ENCODE measurements at regions not wholly inside any gene's neighbourhood (a gene's known extent, or its start where the extent isn't known, plus 50 kb on each side); places are given as distances from the start of the nearest gene placed in this dataset.

DNA sequence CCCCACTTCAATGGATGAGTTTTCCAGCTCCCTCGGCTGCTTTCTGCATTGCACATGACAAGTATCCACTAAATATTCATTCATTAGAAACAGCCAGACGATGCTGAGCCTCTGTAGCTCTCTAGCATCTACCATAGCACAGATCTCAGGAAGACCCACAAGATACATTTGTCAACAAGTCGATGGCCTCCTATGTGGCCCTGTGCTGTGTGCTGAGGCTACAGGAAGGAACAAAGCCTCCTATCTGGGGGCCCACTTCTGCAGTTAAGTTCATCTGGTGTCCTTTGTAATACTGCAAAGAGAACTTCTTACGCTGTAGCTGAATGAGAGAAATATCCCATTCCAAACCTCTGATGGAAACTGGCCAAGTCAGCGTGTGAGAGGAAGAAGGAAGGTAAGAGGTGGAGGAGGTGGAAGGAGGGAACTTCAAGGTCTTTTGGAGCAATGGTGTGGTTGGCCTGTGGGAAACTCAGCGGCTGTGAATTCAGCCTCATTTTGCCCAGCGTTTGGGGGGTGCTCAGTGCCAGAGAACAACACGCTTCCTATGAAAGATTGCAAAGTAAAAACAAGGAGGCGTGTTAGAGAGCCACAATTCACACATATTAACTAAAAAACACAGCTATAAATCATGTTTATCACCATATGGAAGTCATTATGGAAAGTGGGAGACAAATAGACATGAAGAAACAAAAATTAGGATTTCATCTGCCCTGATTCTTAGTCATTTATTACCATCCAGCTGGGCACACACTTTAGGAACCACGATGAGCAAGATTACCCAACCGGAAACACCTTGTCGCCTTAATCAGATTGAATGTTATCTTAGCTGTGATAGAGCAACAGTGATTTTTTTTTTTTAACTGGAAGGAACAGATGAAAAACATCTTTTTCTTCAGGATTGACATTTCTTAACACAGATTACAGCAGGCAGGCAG lies 62.2 kb upstream of the USP6NL start:
- WGBS (ENCODE audit: low lambda C conversion rate) = 59% methylated on average over 12 of the region's 12 CpGs
- FAIRE-seq (no peak), DNase-seq (ENCODE audit: low spot score) (no peak), ATAC-seq (no peak)
- Histone ChIP-seq H2AFZ (ENCODE audit: low read length) (no peak overlapping the region), H3K27me3 (ENCODE audit: control insufficient read depth in 1 of 2, insufficient read depth in 2 of 2, low read length in 2 of 2) (peaks cover 0 to 3% of the 10 kb centered on the region in 2 experiments; a peak in 2 of 5 replicates), H3K79me2 (ENCODE audit: insufficient read depth, low read length) (no peaks in the 10 kb centered on the region), H3K9ac (ENCODE audit: insufficient read depth, low read depth, low read length) (no peak overlapping the region), H3K4me2 (ENCODE audit: low read depth, low read length) (no peak overlapping the region), H3K36me3 (replicated peaks in 1 of 2; ENCODE audit: control insufficient read depth in 1 of 2, insufficient read depth in 2 of 2, low read length in 2 of 2) (no peaks in the 10 kb centered on the region), H4K20me1 (ENCODE audit: insufficient read depth, low read length) (no peaks in the 10 kb centered on the region), H3K4me1 (ENCODE audit: insufficient read depth, low read length) (peaks cover 47% of the 10 kb centered on the region), H3K4me3 (replicated peaks in 1 of 3; ENCODE audit: insufficient read depth in 1 of 3, low read depth in 2 of 3, low read length in 3 of 3) (no peak overlapping the region), H3K9me3 (ENCODE audit: low read length) (no peaks in the 10 kb centered on the region), H3K27ac (ENCODE audit: extremely low read length, insufficient read depth, low read length) (no peak overlapping the region)
- TF ChIP-seq FOXK2 (IDR thresholded peaks at IDR 0.05) (no peak), HNF4A (CRISPR knock-in tag; IDR thresholded peaks at IDR 0.05) (no peak), ADNP (CRISPR knock-in tag; IDR thresholded peaks at IDR 0.05) (no peak), CHD4 (IDR thresholded peaks at IDR 0.05; ENCODE audit: borderline replicate concordance, low read length) (no peak), PHF21A (CRISPR knock-in tag; IDR thresholded peaks at IDR 0.05) (no peak), DR1 (CRISPR knock-in tag; IDR thresholded peaks at IDR 0.05) (no peak)
- no TSS peak for BruUV-seq (replicated peaks)
- POLR2A ChIA-PET = no interaction called here
- intact Hi-C loops (cut with micrococcal nuclease; ENCODE audit: unreplicated experiment) = no loop called here
- in situ Hi-C loops (cut with HindIII; ENCODE audit: extremely low pct_ligation_motif_present, low pct_unique_long_range_greater_than_20kb) = no loop called here
- CTCF ChIA-PET (ENCODE audit: low intra/inter-chr PET ratio, low total read pairs) = no interaction called here

DNA sequence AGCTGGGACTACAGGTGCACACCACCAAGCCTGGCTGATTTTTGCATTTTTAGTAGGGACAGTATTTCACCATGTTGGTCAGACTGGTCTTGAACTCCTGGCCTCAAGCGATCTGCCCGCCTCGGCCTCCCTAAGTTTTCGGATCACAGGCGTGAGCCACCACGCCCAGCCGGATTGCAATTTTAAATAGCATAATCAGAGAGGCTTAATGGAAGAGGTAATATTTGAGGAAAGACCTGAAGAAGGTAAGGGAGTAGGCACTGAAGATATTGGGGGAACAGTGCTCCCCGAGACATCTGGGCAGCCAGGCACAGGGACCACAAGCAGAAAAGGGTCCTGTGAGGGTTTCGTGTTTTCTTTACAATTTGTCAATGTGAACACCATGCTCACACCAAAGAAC lies 61.4 kb upstream of the USP6NL start:
- 88% methylated on average over 9 of the region's 9 CpGs for WGBS (ENCODE audit: low lambda C conversion rate)
- FAIRE-seq (no peak), ATAC-seq (no peak), DNase-seq (ENCODE audit: low spot score) (no peak)
- intact Hi-C loops (cut with micrococcal nuclease; ENCODE audit: unreplicated experiment) (no loop called here), in situ Hi-C loops (cut with HindIII; ENCODE audit: extremely low pct_ligation_motif_present, low pct_unique_long_range_greater_than_20kb) (no loop called here)
- BruUV-seq (replicated peaks) = no TSS peak
- ChIA-PET POLR2A (no interaction called here), CTCF (ENCODE audit: low intra/inter-chr PET ratio, low total read pairs) (no interaction called here)
- Histone ChIP-seq H3K9me3 (ENCODE audit: low read length) (no peaks in the 10 kb centered on the region), H3K4me1 (ENCODE audit: insufficient read depth, low read length) (peaks cover 46% of the 10 kb centered on the region), H3K4me2 (ENCODE audit: low read depth, low read length) (no peak overlapping the region), H3K27me3 (ENCODE audit: control insufficient read depth in 1 of 2, insufficient read depth in 2 of 2, low read length in 2 of 2) (peaks cover 0 to 3% of the 10 kb centered on the region in 2 experiments; a peak in 2 of 5 replicates), H3K79me2 (ENCODE audit: insufficient read depth, low read length) (no peaks in the 10 kb centered on the region), H3K27ac (ENCODE audit: extremely low read length, insufficient read depth, low read length) (no peak overlapping the region), H3K9ac (ENCODE audit: insufficient read depth, low read depth, low read length) (no peak overlapping the region), H3K4me3 (replicated peaks in 1 of 3; ENCODE audit: insufficient read depth in 1 of 3, low read depth in 2 of 3, low read length in 3 of 3) (no peak overlapping the region), H3K36me3 (replicated peaks in 1 of 2; ENCODE audit: control insufficient read depth in 1 of 2, insufficient read depth in 2 of 2, low read length in 2 of 2) (no peaks in the 10 kb centered on the region), H2AFZ (ENCODE audit: low read length) (no peak overlapping the region), H4K20me1 (ENCODE audit: insufficient read depth, low read length) (no peaks in the 10 kb centered on the region)
- TF ChIP-seq HIVEP1 (CRISPR knock-in tag; IDR thresholded peaks at IDR 0.05) (no peak), U2AF1 (optimal IDR thresholded peaks at IDR 0.05; ENCODE audit: low read depth, low read length) (no peak), JDP2 (CRISPR knock-in tag; IDR thresholded peaks at IDR 0.05; ENCODE audit: borderline replicate concordance) (no peak), ZNF883 (CRISPR knock-in tag; IDR thresholded peaks at IDR 0.05; ENCODE audit: not compliant biosample characterization) (no peak)
- TF ChIP-seq, protein P1, sequence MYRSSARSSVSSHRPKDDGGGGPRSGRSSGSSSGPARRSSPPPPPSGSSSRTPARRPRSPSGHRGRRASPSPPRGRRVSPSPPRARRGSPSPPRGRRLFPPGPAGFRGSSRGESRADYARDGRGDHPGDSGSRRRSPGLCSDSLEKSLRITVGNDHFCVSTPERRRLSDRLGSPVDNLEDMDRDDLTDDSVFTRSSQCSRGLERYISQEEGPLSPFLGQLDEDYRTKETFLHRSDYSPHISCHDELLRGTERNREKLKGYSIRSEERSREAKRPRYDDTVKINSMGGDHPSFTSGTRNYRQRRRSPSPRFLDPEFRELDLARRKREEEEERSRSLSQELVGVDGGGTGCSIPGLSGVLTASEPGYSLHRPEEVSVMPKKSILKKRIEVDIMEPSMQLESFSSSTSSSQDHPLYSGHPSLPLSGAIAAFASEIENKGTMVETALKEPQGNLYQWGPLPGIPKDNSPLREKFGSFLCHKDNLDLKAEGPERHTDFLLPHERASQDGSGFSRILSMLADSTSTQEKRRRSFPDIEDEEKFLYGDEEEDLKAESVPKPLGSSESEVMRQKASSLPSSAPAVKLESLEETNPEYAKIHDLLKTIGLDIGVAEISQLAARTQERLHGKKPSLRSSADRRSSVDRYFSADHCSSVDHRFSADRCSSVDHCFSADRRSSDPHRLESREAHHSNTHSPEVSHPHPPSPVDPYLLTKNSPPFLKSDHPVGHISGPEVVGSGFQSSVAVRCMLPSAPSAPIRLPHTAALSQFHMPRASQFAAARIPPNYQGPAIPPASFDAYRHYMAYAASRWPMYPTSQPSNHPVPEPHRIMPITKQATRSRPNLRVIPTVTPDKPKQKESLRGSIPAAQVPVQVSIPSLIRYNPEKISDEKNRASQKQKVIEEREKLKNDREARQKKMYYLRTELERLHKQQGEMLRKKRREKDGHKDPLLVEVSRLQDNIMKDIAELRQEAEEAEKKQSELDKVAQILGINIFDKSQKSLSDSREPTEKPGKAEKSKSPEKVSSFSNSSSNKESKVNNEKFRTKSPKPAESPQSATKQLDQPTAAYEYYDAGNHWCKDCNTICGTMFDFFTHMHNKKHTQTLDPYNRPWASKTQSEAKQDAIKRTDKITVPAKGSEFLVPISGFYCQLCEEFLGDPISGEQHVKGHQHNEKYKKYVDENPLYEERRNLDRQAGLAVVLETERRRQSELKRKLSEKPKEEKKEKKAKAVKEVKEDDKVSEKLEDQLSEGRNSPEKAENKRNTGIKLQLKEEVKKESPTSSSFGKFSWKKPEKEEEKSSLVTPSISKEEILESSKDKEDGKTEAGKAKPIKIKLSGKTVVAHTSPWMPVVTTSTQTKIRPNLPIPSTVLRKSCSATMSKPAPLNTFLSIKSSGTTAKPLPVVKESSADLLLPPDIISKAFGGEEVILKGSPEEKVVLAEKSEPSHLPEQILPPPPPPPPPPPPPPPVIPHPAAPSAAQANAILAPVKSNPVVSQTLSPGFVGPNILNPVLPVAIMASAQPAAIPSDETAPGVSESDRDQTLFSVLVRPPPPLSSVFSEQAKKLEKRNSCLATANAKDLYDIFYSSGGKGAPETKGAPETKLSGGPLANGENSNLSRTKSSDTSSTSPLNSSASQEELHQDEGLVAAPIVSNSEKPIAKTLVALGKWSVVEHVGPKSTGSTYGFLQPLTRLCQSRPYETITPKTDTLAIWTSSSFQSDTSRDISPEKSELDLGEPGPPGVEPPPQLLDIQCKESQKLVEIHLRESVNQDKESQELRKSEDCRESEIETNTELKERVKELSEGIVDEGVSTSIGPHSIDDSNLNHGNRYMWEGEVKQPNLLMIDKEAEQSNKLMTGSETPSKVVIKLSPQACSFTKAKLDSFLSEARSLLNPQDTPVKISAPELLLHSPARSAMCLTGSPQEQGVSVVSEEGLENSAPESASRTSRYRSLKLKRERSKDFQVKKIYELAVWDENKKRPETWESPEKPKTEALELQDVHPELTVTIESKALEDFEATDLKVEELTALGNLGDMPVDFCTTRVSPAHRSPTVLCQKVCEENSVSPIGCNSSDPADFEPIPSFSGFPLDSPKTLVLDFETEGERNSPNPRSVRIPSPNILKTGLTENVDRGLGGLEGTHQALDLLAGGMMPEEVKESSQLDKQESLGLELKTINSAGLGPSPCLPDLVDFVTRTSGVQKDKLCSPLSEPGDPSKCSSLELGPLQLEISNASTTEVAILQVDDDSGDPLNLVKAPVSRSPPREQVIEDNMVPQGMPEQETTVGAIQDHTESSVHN (CRISPR knock-in tag; IDR thresholded peaks at IDR 0.05) = no peak
